ENCODE measurements at regions not wholly inside any gene's neighbourhood (a gene's known extent, or its start where the extent isn't known, plus 50 kb on each side); places are given as distances from the start of the nearest gene placed in this dataset.

DNA sequence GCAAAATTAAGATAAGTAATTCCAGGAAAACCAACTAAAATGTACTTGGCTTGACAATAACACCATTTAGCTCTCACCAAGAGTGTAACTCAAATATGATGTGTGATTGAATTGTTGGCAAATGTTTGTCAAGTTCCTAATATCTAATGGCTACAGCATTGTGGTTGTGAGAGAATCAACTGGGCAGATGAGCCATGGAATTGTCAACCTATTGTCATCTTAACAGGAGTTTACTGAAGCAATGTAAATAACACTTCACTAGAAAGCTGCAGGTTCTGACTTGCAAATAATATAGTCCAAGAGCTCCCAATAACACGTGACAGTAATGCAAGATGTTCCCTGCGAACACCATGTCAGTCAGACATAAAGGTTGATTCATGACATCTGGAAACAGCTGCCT is 495.2 kb upstream of the MEIS1 start:
- TF ChIP-seq, protein P1, sequence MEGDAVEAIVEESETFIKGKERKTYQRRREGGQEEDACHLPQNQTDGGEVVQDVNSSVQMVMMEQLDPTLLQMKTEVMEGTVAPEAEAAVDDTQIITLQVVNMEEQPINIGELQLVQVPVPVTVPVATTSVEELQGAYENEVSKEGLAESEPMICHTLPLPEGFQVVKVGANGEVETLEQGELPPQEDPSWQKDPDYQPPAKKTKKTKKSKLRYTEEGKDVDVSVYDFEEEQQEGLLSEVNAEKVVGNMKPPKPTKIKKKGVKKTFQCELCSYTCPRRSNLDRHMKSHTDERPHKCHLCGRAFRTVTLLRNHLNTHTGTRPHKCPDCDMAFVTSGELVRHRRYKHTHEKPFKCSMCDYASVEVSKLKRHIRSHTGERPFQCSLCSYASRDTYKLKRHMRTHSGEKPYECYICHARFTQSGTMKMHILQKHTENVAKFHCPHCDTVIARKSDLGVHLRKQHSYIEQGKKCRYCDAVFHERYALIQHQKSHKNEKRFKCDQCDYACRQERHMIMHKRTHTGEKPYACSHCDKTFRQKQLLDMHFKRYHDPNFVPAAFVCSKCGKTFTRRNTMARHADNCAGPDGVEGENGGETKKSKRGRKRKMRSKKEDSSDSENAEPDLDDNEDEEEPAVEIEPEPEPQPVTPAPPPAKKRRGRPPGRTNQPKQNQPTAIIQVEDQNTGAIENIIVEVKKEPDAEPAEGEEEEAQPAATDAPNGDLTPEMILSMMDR (IDR thresholded peaks at IDR 0.05; ENCODE audit: insufficient read depth, low read length, poor library complexity, severe bottlenecking) = no peak
- DNase-seq (ENCODE audit: low read depth) = no peak

DNA sequence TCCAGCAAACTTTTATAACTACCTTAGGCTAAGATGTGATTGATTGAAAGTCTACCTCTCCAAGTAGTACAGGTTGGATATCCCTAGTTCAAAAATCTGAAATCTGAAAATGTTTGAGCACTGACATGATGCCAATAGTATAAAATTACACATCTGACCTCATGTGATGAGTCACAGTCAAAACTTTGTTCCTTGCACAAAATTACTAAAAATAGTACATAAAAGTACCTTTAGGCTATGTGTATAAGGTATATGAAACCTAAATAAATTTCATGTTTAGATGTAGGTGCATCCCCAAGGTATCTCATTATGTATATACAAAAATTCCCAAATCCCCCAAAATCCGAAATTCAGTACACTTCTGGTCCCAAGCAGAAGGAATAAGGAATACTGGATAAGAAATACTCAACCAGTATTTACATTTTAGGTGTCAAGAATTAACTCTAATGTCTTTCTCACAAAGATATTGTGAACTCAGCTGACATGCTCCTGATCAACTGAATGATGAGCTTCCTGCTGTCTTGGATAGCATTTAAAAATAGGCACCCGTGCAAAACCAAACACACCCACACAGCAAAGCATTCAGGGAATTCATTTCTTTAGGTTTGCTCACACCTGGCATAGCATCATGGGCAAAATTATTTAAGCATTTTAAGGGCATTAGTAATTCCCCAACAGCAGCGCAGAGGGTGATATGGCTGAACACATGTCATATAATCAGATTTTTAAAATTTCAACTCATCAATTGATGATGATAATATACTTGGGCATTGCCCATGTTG is 497.4 kb upstream of the MEIS1 start:
- Histone ChIP-seq H3K4me3 (ENCODE audit: low read depth, low read length) (no peak overlapping the region), H3K36me3 (ENCODE audit: control insufficient read depth, insufficient read depth, low read length) (no peaks in the 10 kb centered on the region), H3K27me3 (ENCODE audit: control insufficient read depth, insufficient read depth, low read length) (no peaks in the 10 kb centered on the region)
- DNase-seq (ENCODE audit: low read depth) = no peak
- TF ChIP-seq, protein P1 (IDR thresholded peaks at IDR 0.05; ENCODE audit: insufficient read depth, low read length, poor library complexity, severe bottlenecking) = no peak

More for the DNA sequence above, 495.2 kb upstream of the MEIS1 start:
- Histone ChIP-seq H3K4me3 (ENCODE audit: low read depth, low read length) (no peak overlapping the region), H3K27me3 (ENCODE audit: control insufficient read depth, insufficient read depth, low read length) (no peaks in the 10 kb centered on the region), H3K36me3 (ENCODE audit: control insufficient read depth, insufficient read depth, low read length) (no peaks in the 10 kb centered on the region)

DNA sequence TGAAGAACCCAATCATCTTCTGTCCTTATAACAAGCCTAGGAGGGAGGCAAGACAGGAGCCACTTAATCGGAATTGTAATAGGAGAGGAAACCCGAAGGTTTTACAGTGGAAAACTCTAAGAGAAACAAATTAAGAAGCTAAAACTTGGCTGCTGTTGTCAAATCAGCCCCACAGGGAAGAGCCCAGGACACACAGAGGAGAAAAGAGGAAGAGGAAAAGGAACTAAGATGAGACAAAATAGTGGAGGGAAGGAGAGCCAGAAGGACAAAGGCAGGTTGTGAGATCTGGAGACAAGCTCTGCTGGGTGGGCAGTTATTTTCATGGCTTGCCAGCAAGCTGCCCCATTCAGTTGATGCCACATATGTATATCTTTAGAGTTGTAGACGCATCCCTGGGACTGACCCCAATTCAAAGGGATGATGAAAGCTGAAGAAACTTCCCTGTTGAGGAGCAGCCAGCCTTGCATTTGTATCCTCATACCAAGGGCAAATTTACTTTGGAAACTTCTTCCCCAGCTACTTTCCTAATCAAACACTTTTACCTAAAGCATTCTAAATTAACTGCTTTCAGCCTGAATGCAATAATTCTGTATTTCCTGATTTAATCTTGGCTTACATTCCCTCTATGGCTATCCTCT is 499.8 kb upstream of the MEIS1 start:
- TF ChIP-seq, protein P1 (IDR thresholded peaks at IDR 0.05; ENCODE audit: insufficient read depth, low read length, poor library complexity, severe bottlenecking) = no peak
- Histone ChIP-seq H3K36me3 (ENCODE audit: control insufficient read depth, insufficient read depth, low read length) (no peaks in the 10 kb centered on the region), H3K27me3 (ENCODE audit: control insufficient read depth, insufficient read depth, low read length) (no peaks in the 10 kb centered on the region), H3K4me3 (ENCODE audit: low read depth, low read length) (no peak overlapping the region)
- no peak for DNase-seq (ENCODE audit: low read depth)

DNA sequence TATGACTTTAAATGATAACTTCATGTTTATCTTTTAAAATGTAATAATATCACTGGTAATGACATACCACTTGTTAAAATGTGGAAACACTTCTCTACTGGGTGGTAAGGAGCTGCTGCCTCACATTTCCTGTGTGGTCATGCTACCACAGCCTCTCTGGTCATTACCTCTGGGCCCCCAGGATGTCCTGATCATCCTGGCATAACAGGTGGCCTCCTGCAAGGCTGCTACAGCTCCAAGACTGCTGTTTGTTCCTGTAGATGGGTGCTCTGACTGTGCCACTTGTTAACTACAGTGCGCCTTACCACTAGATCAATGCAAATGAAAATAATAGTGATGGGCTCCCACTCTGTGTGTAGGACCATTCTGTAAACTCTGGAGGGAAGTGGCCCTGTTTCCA is 500.2 kb upstream of the SPRED2 start:
- H3K4me3 ChIP-seq (ENCODE audit: low read depth, low read length) = no peak overlapping the region
- no peak for DNase-seq (ENCODE audit: low read depth)
- H3K36me3 ChIP-seq (ENCODE audit: control insufficient read depth, insufficient read depth, low read length) = no peaks in the 10 kb centered on the region
- H3K27me3 ChIP-seq (ENCODE audit: control insufficient read depth, insufficient read depth, low read length) = no peaks in the 10 kb centered on the region
- TF ChIP-seq, protein P1 (IDR thresholded peaks at IDR 0.05; ENCODE audit: insufficient read depth, low read length, poor library complexity, severe bottlenecking) = no peak

DNA sequence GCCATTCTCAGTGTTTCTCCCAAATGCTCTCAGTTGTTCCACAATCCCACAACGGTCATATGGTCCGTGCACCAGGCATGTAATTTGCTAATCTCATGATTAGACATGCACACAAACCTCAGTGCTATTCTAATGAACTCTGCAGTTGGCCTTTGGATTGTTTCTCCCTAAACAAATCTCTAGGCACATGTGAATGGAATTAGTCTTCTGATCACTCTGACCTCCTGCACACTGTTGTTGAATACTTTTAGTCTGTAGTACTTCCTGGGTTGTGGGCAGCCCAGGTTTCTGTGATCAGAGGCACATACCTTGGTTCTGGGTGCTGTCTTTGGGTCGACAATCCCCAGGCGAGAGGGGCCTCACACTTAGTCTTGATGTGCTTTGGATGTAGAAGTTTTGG is 498.7 kb upstream of the SPRED2 start:
- TF ChIP-seq, protein P1 (IDR thresholded peaks at IDR 0.05; ENCODE audit: insufficient read depth, low read length, poor library complexity, severe bottlenecking) = no peak
- no peak overlapping the region for H3K4me3 ChIP-seq (ENCODE audit: low read depth, low read length)
- no peaks in the 10 kb centered on the region for H3K27me3 ChIP-seq (ENCODE audit: control insufficient read depth, insufficient read depth, low read length)
- H3K36me3 ChIP-seq (ENCODE audit: control insufficient read depth, insufficient read depth, low read length) = no peaks in the 10 kb centered on the region
- DNase-seq (ENCODE audit: low read depth) = no peak

Measured in kidney epithelial cell (primary cell).